ENCODE measurements at regions not wholly inside any gene's neighbourhood (a gene's known extent, or its start where the extent isn't known, plus 50 kb on each side); places are given as distances from the start of the nearest gene placed in this dataset.

DNA sequence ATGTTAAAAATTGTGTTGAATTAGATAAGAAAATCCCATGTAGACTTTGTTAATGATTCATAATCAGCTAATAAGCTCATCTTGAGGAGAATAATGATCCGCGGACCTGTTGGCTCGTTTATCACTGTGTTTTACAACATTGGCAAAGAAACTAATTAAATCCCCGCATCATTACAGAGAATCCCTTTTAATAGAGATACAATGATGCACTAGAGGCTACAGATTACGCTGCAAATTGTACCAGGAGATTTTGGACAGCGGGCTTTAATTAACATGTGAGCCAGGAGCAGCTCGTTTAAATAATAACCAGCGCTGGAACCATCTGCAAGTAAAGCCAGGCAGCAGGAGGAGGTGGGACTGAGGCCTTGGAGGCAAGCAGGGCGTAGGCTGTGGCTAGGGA is 280.3 kb upstream of the POU3F1 start:
- TF ChIP-seq, protein P1, sequence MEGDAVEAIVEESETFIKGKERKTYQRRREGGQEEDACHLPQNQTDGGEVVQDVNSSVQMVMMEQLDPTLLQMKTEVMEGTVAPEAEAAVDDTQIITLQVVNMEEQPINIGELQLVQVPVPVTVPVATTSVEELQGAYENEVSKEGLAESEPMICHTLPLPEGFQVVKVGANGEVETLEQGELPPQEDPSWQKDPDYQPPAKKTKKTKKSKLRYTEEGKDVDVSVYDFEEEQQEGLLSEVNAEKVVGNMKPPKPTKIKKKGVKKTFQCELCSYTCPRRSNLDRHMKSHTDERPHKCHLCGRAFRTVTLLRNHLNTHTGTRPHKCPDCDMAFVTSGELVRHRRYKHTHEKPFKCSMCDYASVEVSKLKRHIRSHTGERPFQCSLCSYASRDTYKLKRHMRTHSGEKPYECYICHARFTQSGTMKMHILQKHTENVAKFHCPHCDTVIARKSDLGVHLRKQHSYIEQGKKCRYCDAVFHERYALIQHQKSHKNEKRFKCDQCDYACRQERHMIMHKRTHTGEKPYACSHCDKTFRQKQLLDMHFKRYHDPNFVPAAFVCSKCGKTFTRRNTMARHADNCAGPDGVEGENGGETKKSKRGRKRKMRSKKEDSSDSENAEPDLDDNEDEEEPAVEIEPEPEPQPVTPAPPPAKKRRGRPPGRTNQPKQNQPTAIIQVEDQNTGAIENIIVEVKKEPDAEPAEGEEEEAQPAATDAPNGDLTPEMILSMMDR (IDR thresholded peaks at IDR 0.05; ENCODE audit: insufficient read depth, low read length), result no peak
- TF ChIP-seq SPI1 (IDR thresholded peaks at IDR 0.05; ENCODE audit: borderline replicate concordance, low read depth), result no peak

Data from HL-60 (cell line).